Islet of Langerhans (tissue), 1 donor: ENCODE measurements at regions not wholly inside any gene's neighbourhood (a gene's known extent, or its start where the extent isn't known, plus 50 kb on each side); places are given as distances from the start of the nearest gene placed in this dataset.
A peak's percentile ranks its signal among the peaks of the same experiment; 100 is the strongest.
"Not testable (repeated sequence)": the region's sequence is repeated elsewhere in the genome, so short reads cannot be mapped to it uniquely, and the experiment has no call there.

Experiments used
- FAIRE-seq: peaks from one replicate; lab custom pipeline; 2011; peaks lifted over from hg19 to GRCh38; lab: Jason Lieb, UNC

DNA sequence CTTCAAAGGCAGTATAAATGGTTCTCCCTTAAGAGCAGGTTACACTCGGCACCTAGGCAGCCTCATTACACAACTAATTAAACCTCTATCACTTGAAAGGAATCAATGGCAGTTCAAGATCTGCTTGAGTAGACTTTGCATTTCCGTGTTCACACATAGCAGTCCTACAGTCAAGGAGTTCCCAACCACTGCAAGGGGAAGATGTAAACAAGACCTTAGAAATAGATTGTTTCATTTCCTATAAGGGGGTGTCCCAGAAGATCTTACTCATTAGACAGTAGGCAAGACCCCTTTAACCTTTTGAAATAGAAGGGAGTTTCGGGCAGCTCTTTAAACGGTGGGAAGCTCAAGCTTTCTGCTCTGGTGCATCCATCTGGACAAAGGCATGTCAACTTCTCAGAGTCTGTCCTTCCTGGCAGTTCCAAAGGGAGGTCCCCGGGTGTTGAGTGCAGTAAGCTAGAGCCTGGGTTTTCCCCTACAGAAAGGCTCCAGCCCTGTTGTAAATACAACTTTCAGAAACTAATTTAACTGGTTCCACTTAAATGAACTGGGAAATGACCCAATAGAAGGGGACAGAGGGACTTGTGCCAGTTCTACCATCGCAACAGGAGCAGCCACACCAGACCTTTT, 150.8 kb downstream of the RBMX2 start:
- FAIRE-seq: no peak

DNA sequence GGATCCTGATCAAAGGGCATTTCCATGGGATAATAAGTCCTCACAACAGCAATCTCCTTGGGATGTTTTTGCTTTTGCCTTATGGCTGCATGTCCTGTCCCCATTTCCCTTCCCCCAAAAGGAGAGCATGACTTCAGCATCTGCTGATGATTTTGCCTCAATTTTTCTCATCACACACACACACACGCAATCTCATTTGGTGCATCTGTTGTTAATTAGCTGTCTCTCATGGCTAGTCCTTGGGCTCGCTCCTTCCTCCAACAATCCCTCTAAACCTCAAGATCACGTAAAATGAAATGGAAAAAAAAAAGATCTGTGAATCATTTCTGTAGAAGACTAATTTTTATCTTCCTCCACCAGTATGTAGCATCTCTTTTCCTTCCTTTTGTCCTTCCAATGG, 153.6 kb downstream of the RBMX2 start:
- no peak for FAIRE-seq

DNA sequence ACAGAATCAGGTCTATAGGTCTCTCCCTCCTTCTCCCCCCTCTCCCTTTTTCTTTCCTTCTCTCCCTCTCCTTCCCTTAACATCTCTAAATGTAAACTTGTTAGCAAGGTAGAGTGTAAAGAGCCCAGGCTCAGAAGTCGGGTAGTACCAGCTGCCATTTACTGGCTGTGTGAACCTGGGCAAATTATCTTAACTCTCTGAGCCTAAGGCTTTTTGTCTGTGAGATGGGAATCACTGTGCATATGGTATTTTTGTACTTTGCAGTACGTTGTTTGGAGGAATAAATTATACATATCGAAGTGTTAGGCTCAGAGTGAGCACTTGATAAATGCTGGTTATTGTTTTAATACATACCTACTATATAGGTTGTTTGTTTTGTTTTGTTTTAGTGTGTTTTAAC, 154.0 kb downstream of the RBMX2 start:
- FAIRE-seq: no peak

DNA sequence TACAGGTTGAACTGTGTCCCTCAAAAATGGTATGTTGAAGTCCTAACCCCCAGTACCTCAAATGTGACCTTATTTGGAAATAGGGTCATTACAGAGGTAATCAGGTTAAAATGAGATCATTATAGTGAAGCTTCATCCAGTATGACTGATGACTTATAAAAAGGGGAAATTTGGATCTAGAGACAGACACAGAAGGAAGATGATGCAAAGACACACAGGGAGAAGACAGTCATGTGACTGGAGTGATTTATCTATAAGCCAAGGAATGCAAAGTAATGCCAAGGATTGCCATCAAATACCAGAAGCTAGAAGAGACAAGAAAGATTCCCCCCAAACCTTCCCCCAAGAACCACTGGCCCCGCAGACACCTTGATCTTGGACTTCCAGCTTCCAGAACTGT, 155.2 kb downstream of the RBMX2 start:
- no peak for FAIRE-seq

DNA sequence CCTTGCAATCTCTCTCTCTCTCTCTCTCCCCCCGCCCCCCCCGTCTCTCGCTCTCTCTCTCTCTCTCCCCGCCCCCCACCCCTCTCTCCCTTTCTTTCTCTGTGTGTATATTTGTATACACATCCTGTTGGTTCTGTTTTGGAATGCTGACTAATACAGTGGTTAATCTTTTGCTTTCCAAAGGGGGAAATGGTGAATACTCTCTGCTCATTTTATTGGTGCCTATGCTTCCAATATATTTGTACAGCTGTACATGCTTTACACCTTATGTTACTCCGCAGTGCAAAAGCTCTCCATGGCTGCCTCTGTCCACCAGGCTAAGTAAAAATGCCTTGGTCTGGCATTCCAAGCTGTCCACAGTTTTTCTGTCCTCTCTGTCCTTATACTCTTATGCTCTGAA, 158.8 kb downstream of the RBMX2 start:
- FAIRE-seq: no peak

DNA sequence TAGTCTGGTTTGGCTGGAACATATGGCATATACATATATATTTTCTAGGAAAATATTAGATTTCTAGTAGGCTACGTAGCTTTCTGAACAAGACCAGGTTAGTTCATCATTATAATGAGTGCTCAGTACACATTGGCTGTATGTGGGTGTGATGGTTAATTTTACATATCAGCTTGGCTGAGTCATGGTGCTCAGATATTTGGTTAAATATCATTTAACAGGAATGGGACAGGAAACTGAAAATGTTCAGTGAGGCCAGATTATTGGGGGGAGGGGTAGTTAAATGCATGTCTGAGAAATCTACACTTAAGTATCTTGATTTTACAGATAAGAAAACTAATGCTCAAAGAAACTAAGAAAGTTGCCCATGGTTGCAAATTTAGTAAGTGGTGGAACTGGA, 160.1 kb downstream of the RBMX2 start:
- FAIRE-seq: no peak

DNA sequence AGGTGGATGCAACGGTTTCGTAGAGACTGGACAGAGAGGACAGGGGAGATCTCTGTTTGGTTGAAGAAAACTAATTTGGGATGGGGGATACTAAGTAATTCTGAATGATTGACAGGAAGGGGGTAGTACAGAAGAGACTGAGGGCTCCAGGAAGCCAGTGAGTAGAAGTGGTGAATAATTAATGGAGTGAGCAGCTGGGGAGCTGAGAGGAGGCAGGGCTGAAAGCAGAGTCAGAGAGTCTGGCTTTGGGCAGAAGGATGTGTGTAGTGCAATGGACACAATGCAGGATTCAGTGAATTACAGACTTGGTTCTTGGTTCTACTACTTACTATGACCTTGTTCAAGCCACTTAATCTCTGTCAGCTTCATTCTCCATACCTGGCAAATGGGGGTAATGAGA, 161.7 kb downstream of the RBMX2 start:
- FAIRE-seq: no peak

DNA sequence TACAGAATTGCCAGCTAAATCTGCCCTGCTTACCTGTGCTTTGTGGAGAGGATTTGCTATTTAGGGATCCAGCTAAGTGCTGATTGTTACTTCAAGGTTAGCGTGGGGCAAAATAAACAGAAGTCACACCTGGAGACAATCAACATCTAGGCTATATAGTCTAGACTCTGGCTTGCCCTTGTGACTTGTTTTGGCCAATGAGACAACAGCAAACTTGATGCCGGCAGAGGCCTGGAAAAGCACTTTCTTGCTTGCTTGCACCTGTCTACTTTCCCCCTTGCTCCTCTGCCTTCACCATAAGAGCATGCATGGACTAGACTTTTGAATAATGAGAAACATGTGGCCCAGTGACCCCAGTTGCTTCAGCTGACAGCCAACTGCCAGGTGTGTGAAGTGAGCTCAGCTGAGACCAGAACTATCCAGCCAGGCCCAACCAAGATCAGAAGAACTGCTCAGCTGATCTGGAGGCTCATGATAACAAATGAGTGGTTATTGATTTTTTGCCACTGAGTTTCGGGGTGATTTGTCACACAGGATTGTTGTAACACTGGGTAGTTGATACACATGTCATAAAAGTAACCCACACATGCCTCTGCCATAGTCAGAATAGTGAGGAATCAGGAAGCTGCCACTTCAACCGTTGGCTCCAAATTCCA, 164.4 kb downstream of the RBMX2 start:
- peak; percentile 65 for FAIRE-seq

DNA sequence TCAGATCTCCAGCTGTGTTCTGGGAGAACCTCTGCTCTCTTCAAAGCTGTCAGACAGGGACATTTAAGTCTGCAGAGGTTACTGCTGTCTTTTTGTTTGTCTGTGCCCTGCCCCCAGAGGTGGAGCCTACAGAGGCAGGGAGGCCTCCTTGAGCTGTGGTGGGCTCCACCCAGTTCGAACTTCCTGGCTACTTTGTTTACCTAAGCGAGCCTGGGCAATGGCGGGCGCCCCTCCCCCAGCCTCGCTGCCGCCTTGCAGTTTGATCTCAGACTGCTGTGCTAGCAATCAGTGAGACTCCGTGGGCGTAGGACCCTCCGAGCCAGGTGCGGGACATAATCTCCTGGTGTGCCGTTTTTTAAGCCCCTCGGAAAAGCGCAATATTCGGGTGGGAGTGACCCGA, 171.2 kb downstream of the RBMX2 start:
- not testable (repeated sequence) for FAIRE-seq
